IMR-90 (cell line): ENCODE measurements at regions not wholly inside any gene's neighbourhood (a gene's known extent, or its start where the extent isn't known, plus 50 kb on each side); places are given as distances from the start of the nearest gene placed in this dataset.

ENCODE experiments used
- ATAC-seq: fragments of 200-7000 bp; cut with Tn5 transposase; 2 replicates; pipeline ENCODE4 v1.9.1; 2020; ENCODE audit warnings: low read depth, mild to moderate bottlenecking, moderate library complexity
- BruUV-seq: library from RNA; stranded (reverse); fragments of 400-500 nt; replicated peaks from 2 replicates; lab custom pipeline; 2021; lab: Mats Ljungman, UMichigan
- CTCF ChIA-PET: fragments of 300-600 bp; formaldehyde crosslinking; extraction: SDS; loops from one replicate; lab custom pipeline; 2021; ENCODE audit warnings: antibody characterized with exemption; lab: Yijun Ruan, JAX
- POLR2A ChIA-PET: fragments of 300-600 bp; sonication (Branson Sonifier 250); formaldehyde crosslinking; loops from one replicate; lab custom pipeline; 2022; ENCODE audit warnings: antibody characterized with exemption; ENCODE audit not compliant: unreplicated experiment; lab: Charles Lee
- DNase-seq: peaks from one replicate; pipeline ENCODE4 v3.0.0; 2013
- H2AFZ ChIP-seq: replicated peaks from 2 replicates; pipeline ENCODE3; 2013; ENCODE audit warnings: low read length, mild to moderate bottlenecking; ENCODE audit not compliant: poor library complexity
- H2AK5ac ChIP-seq: 2 replicates; pipeline ENCODE4 v1.6.1; 2013; ENCODE audit warnings: low read depth, low read length, inconsistent platforms
- H2AK9ac ChIP-seq: replicated peaks from 2 replicates; pipeline ENCODE3; 2013; ENCODE audit warnings: mild to moderate bottlenecking, low read depth, low read length, moderate library complexity; ENCODE audit not compliant: poor library complexity
- H2BK120ac ChIP-seq: 2 replicates; pipeline ENCODE4 v1.6.1; 2013; ENCODE audit warnings: low read depth, low read length, inconsistent platforms
- H2BK15ac ChIP-seq: 3 replicates; pipeline ENCODE4 v1.6.1; 2013; ENCODE audit warnings: low read depth, low read length, inconsistent platforms
- H2BK20ac ChIP-seq: 2 replicates; pipeline ENCODE4 v1.6.1; 2013; ENCODE audit warnings: low read depth, mild to moderate bottlenecking, inconsistent platforms, low read length, moderate library complexity
- H2BK5ac ChIP-seq: 2 replicates; pipeline ENCODE4 v1.6.1; 2013; ENCODE audit warnings: mild to moderate bottlenecking, low read depth, low read length, inconsistent platforms; ENCODE audit not compliant: poor library complexity, severe bottlenecking
- H3K14ac ChIP-seq: replicated peaks from 2 replicates; pipeline ENCODE4 v1.6.1; 2013; ENCODE audit warnings: low read depth, low read length, inconsistent platforms
- H3K18ac ChIP-seq: 2 replicates; pipeline ENCODE4 v1.6.1; 2013; ENCODE audit warnings: low read depth, low read length, control low read depth
- H3K23ac ChIP-seq: 2 replicates; pipeline ENCODE4 v1.6.1; 2013; ENCODE audit warnings: low read depth, low read length, inconsistent platforms
- H3K27ac ChIP-seq: 2 replicates; pipeline ENCODE4 v1.5.1; 2013; ENCODE audit warnings: mild to moderate bottlenecking, control low read depth, low read length; ENCODE audit not compliant: insufficient read depth
- H3K27me3 ChIP-seq: 2 replicates; pipeline ENCODE4 v1.6.1; 2013; ENCODE audit warnings: low read length; ENCODE audit not compliant: control insufficient read depth, insufficient read depth
- H3K36me3 ChIP-seq: 2 replicates; pipeline ENCODE4 v1.6.1; 2013; ENCODE audit warnings: low read length, mixed read lengths; ENCODE audit not compliant: control insufficient read depth, insufficient read depth
- H3K4ac ChIP-seq: 2 replicates; pipeline ENCODE4 v1.6.1; 2013; ENCODE audit warnings: low read depth, low read length, inconsistent platforms
- H3K4me1 ChIP-seq: 2 replicates; pipeline ENCODE4 v1.6.1; 2013; ENCODE audit warnings: low read length, mixed read lengths; ENCODE audit not compliant: control insufficient read depth, insufficient read depth
- H3K4me2 ChIP-seq: 2 replicates; pipeline ENCODE4 v1.6.1; 2013; ENCODE audit warnings: low read depth, mild to moderate bottlenecking, control low read depth, low read length, moderate library complexity
- H3K4me3 ChIP-seq: 2 replicates; pipeline ENCODE4 v1.5.1; 2013; ENCODE audit warnings: low read depth, mild to moderate bottlenecking, control low read depth, low read length, moderate library complexity; ENCODE audit not compliant: insufficient read depth
- H3K56ac ChIP-seq: 2 replicates; pipeline ENCODE4 v1.6.1; 2013; ENCODE audit warnings: low read length, inconsistent platforms; ENCODE audit not compliant: insufficient read depth; ENCODE audit errors: extremely low read depth
- H3K79me1 ChIP-seq, 2 experiments: 2 replicates each; pipeline ENCODE4 v1.6.1; 2013; ENCODE audit warnings: low read length in 2 of 2, inconsistent platforms in 1 of 2, low read depth in 1 of 2
- H3K9ac ChIP-seq: 2 replicates; pipeline ENCODE4 v1.6.1; 2013; ENCODE audit warnings: low read depth, low read length, control low read depth
- H3K9me1 ChIP-seq: 2 replicates; pipeline ENCODE4 v1.6.1; 2013; ENCODE audit warnings: low read length, inconsistent platforms; ENCODE audit not compliant: insufficient read depth
- H3K9me3 ChIP-seq: 2 replicates; pipeline ENCODE4 v1.6.1; 2013; ENCODE audit warnings: low read length; ENCODE audit not compliant: control insufficient read depth, insufficient read depth
- H4K20me1 ChIP-seq: 2 replicates; pipeline ENCODE4 v1.6.1; 2013; ENCODE audit warnings: low read length, inconsistent platforms; ENCODE audit not compliant: insufficient read depth
- H4K5ac ChIP-seq: 2 replicates; pipeline ENCODE4 v1.6.1; 2013; ENCODE audit warnings: mild to moderate bottlenecking, low read depth, low read length, control low read depth
- H4K8ac ChIP-seq, 2 experiments: 2 replicates each; pipeline ENCODE4 v1.6.1; 2013; ENCODE audit warnings: low read depth in 2 of 2, low read length in 2 of 2, control low read depth in 1 of 2, inconsistent platforms in 1 of 2
- H4K91ac ChIP-seq: 2 replicates; pipeline ENCODE4 v1.6.1; 2013; ENCODE audit warnings: low read depth, low read length, inconsistent platforms; ENCODE audit not compliant: insufficient read depth
- FOS ChIP-seq: fragments of 150-350 bp; IDR thresholded peaks from 2 replicates; pipeline ENCODE4 v1.6.1; 2016; ENCODE audit warnings: low read depth, low read length
- MAFK ChIP-seq: IDR thresholded peaks from 2 replicates; pipeline ENCODE4 v1.6.1; 2012; ENCODE audit warnings: low read depth, low read length, improper control_type of control experiment
- MAZ ChIP-seq: IDR thresholded peaks from 2 replicates; pipeline ENCODE4 v1.6.1; 2012; ENCODE audit warnings: low read depth, mild to moderate bottlenecking, low read length, improper control_type of control experiment, moderate library complexity, borderline replicate concordance
- NFE2L2 ChIP-seq: fragments of 150-350 bp; IDR thresholded peaks from 2 replicates; pipeline ENCODE4 v1.6.1; 2016; ENCODE audit warnings: low read depth, mild to moderate bottlenecking, low read length
- RAD21 ChIP-seq: IDR thresholded peaks from 2 replicates; pipeline ENCODE4 v1.6.1; 2012; ENCODE audit warnings: low read length, improper control_type of control experiment
- WGBS, 2 experiments: methylation state at CpG; one replicate each; pipeline versions ENCODE4 v1.1.5 to v1.1.7; 2013; ENCODE audit warnings: missing lambda C conversion rate in 2 of 2; ENCODE audit not compliant: insufficient read length in 1 of 2; ENCODE audit errors: extremely low coverage in 2 of 2; 5-methylcytosine and 5-hydroxymethylcytosine counted together
- dilution Hi-C: fragments of 300-500 bp; cut with HindIII; formaldehyde crosslinking; loops from one replicate; pipeline ENCODE4 v1.14.3; 2018; ENCODE audit warnings: low sequenced_read_pairs; ENCODE audit not compliant: unreplicated experiment
- in situ Hi-C: fragments of 300-500 bp; cut with MboI; formaldehyde crosslinking; loops from 3 replicates; pipeline ENCODE4 v1.14.3; 2019; ENCODE audit warnings: low sequenced_read_pairs, inconsistent platforms, mixed read lengths
- intact Hi-C: fragments of 100-400 bp; cut with micrococcal nuclease; formaldehyde crosslinking; loops from 2 replicates; pipeline ENCODE4 v1.10.0; 2022
- TF ChIP-seq, protein P1 (sequence below): fragments of 150-350 bp; IDR thresholded peaks from 2 replicates; pipeline ENCODE4 v1.6.1; 2016; ENCODE audit warnings: low read depth, mild to moderate bottlenecking, low read length, moderate library complexity, borderline replicate concordance
- TF ChIP-seq, protein P2 (sequence below): conservative IDR thresholded peaks from 2 replicates; pipeline ENCODE4 v1.5.1; 2012; ENCODE audit warnings: mild to moderate bottlenecking, low read depth, low read length, improper control_type of control experiment

DNA sequence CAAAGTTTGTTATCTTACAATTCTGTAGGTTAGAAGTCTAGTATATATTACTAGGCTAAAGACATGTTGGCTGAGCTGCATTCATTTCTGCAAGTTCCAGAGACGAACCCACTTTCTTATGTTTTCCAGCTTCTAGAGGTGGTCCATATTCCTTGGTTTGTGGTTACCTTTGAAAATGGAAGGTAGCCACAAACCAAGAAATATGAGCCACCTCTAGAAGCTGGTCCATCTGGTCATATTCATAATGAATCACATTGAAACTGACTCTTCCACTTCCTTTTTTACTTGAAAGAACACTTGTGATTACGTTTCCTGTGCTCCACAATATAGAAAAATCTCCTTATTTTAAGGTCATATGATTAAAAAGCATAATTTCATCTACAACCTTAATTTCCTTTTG is 943.0 kb upstream of the PCDH9 start:
- Histone ChIP-seq H4K5ac (no peak overlapping the region), H3K9me3 (no peaks in the 10 kb centered on the region), H3K14ac (no peak overlapping the region), H3K27ac (no peak overlapping the region), H3K9me1 (no peaks in the 10 kb centered on the region), H3K4me1 (no peaks in the 10 kb centered on the region), H4K91ac (no peak overlapping the region), H3K36me3 (no peaks in the 10 kb centered on the region), H3K27me3 (no peaks in the 10 kb centered on the region), H3K18ac (no peak overlapping the region), H3K4me2 (no peak overlapping the region), H3K4me3 (no peak overlapping the region), H4K8ac (no peak overlapping the region), H4K20me1 (no peaks in the 10 kb centered on the region), H2BK120ac (no peak overlapping the region), H3K56ac (no peak overlapping the region), H2BK15ac (no peak overlapping the region), H2BK5ac (no peak overlapping the region), H2BK20ac (no peak overlapping the region), H3K23ac (no peak overlapping the region), H3K9ac (no peak overlapping the region), H3K79me1 (no peaks in the 10 kb centered on the region), H3K4ac (no peak overlapping the region), H2AK9ac (no peak overlapping the region), H2AK5ac (no peak overlapping the region), H2AFZ (no peak overlapping the region)
- BruUV-seq, result no TSS peak
- dilution Hi-C loops, result no loop called here
- intact Hi-C loops, result no loop called here
- POLR2A ChIA-PET, result no interaction called here
- CTCF ChIA-PET, result no interaction called here
- in situ Hi-C loops, result no loop called here
- no peak for DNase-seq
- TF ChIP-seq, protein P1, sequence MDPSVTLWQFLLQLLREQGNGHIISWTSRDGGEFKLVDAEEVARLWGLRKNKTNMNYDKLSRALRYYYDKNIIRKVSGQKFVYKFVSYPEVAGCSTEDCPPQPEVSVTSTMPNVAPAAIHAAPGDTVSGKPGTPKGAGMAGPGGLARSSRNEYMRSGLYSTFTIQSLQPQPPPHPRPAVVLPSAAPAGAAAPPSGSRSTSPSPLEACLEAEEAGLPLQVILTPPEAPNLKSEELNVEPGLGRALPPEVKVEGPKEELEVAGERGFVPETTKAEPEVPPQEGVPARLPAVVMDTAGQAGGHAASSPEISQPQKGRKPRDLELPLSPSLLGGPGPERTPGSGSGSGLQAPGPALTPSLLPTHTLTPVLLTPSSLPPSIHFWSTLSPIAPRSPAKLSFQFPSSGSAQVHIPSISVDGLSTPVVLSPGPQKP, result no peak
- TF ChIP-seq MAZ (no peak), FOS (no peak), RAD21 (no peak), MAFK (no peak), NFE2L2 (no peak)
- TF ChIP-seq, protein P2, sequence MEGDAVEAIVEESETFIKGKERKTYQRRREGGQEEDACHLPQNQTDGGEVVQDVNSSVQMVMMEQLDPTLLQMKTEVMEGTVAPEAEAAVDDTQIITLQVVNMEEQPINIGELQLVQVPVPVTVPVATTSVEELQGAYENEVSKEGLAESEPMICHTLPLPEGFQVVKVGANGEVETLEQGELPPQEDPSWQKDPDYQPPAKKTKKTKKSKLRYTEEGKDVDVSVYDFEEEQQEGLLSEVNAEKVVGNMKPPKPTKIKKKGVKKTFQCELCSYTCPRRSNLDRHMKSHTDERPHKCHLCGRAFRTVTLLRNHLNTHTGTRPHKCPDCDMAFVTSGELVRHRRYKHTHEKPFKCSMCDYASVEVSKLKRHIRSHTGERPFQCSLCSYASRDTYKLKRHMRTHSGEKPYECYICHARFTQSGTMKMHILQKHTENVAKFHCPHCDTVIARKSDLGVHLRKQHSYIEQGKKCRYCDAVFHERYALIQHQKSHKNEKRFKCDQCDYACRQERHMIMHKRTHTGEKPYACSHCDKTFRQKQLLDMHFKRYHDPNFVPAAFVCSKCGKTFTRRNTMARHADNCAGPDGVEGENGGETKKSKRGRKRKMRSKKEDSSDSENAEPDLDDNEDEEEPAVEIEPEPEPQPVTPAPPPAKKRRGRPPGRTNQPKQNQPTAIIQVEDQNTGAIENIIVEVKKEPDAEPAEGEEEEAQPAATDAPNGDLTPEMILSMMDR, result no peak
- WGBS, 2 experiments, result no CpG with 5 or more reads among the region's 2 CpGs
- ATAC-seq, result no peak
